H9 (cell line): ENCODE measurements at regions not wholly inside any gene's neighbourhood (a gene's known extent, or its start where the extent isn't known, plus 50 kb on each side); places are given as distances from the start of the nearest gene placed in this dataset.

Source experiments
- DNase-seq: peaks from one replicate; pipeline ENCODE4 v3.0.0-alpha.2; 2017
- H2AFZ ChIP-seq: one replicate; pipeline ENCODE4 v1.6.1; 2013; ENCODE audit warnings: mild to moderate bottlenecking, low read length, control low read depth, moderate library complexity
- H2AK5ac ChIP-seq: 2 replicates; pipeline ENCODE4 v1.6.1; 2013; ENCODE audit warnings: low read length, control low read depth, mixed read lengths; ENCODE audit not compliant: insufficient read length
- H2BK120ac ChIP-seq: one replicate; pipeline ENCODE4 v1.6.1; 2013; ENCODE audit warnings: low read depth, mild to moderate bottlenecking, low read length, control low read depth, inconsistent platforms; ENCODE audit not compliant: poor library complexity, severe bottlenecking
- H2BK12ac ChIP-seq: 2 replicates; pipeline ENCODE4 v1.6.1; 2013; ENCODE audit warnings: low read length, control low read depth, mixed read lengths, low read depth; ENCODE audit not compliant: insufficient read length
- H2BK15ac ChIP-seq: 2 replicates; pipeline ENCODE4 v1.6.1; 2013; ENCODE audit warnings: low read depth, low read length, control low read depth
- H2BK20ac ChIP-seq: one replicate; pipeline ENCODE4 v1.6.1; 2013; ENCODE audit warnings: low read depth, mild to moderate bottlenecking, low read length, control low read depth, inconsistent platforms; ENCODE audit not compliant: poor library complexity, severe bottlenecking
- H2BK5ac ChIP-seq: 2 replicates; pipeline ENCODE4 v1.6.1; 2013; ENCODE audit warnings: low read length, control low read depth, mixed read lengths; ENCODE audit not compliant: insufficient read length
- H3K14ac ChIP-seq: 2 replicates; pipeline ENCODE4 v1.6.1; 2013; ENCODE audit warnings: low read length, control low read depth; ENCODE audit not compliant: insufficient read depth
- H3K18ac ChIP-seq: 2 replicates; pipeline ENCODE4 v1.6.1; 2013; ENCODE audit warnings: low read depth, mild to moderate bottlenecking, mixed read lengths, low read length, control low read depth; ENCODE audit not compliant: insufficient read length
- H3K23ac ChIP-seq: 2 replicates; pipeline ENCODE4 v1.6.1; 2013; ENCODE audit warnings: low read length, control low read depth, mixed read lengths, low read depth; ENCODE audit not compliant: insufficient read length
- H3K23me2 ChIP-seq: 2 replicates; pipeline ENCODE4 v1.6.1; 2013; ENCODE audit warnings: low read depth, mild to moderate bottlenecking, mixed read lengths, low read length, control low read depth; ENCODE audit not compliant: insufficient read length, poor library complexity, severe bottlenecking
- H3K27ac ChIP-seq: 2 replicates; pipeline ENCODE4 v1.5.1; 2013; ENCODE audit warnings: low read length, control low read depth, mixed read lengths, low read depth; ENCODE audit not compliant: insufficient read length
- H3K27me3 ChIP-seq: 2 replicates; pipeline ENCODE4 v1.6.1; 2013; ENCODE audit warnings: low read length, control low read depth, inconsistent platforms; ENCODE audit not compliant: insufficient read depth
- H3K4ac ChIP-seq: 2 replicates; pipeline ENCODE4 v1.6.1; 2013; ENCODE audit warnings: low read depth, mild to moderate bottlenecking, control low read depth, inconsistent platforms, low read length, moderate library complexity
- H3K4me1 ChIP-seq: 2 replicates; pipeline ENCODE4 v1.6.1; 2013; ENCODE audit warnings: low read length, control low read depth, inconsistent platforms; ENCODE audit not compliant: insufficient read depth
- H3K4me2 ChIP-seq: 2 replicates; pipeline ENCODE4 v1.6.1; 2013; ENCODE audit warnings: low read length, control low read depth, mixed read lengths; ENCODE audit not compliant: insufficient read length, insufficient read depth
- H3K56ac ChIP-seq: 2 replicates; pipeline ENCODE4 v1.6.1; 2013; ENCODE audit warnings: low read depth, mild to moderate bottlenecking, mixed read lengths, low read length, control low read depth; ENCODE audit not compliant: insufficient read length
- H3K79me1 ChIP-seq: 2 replicates; pipeline ENCODE4 v1.6.1; 2013; ENCODE audit warnings: low read depth, mild to moderate bottlenecking, moderate library complexity, low read length, control low read depth, inconsistent platforms; ENCODE audit not compliant: insufficient read depth, poor library complexity, severe bottlenecking
- H3K79me2 ChIP-seq: 2 replicates; pipeline ENCODE4 v1.6.1; 2013; ENCODE audit warnings: low read length, control low read depth, inconsistent platforms; ENCODE audit not compliant: insufficient read depth
- H3K9ac ChIP-seq: 2 replicates; pipeline ENCODE4 v1.6.1; 2013; ENCODE audit warnings: low read length, control low read depth, mixed read lengths; ENCODE audit not compliant: insufficient read length; ENCODE audit errors: extremely low read depth
- H3K9me3 ChIP-seq: one replicate; pipeline ENCODE4 v1.6.1; 2013; ENCODE audit warnings: low read depth, low read length, inconsistent platforms; ENCODE audit not compliant: control insufficient read depth
- H3T11ph ChIP-seq: one replicate; pipeline ENCODE4 v1.6.1; 2013; ENCODE audit warnings: mild to moderate bottlenecking, low read length, control low read depth, inconsistent platforms
- H4K20me1 ChIP-seq: one replicate; pipeline ENCODE4 v1.6.1; 2013; ENCODE audit not compliant: control insufficient read depth, insufficient read length, insufficient read depth
- H4K5ac ChIP-seq: 2 replicates; pipeline ENCODE4 v1.6.1; 2013; ENCODE audit warnings: low read depth, mild to moderate bottlenecking, mixed read lengths, low read length, control low read depth; ENCODE audit not compliant: insufficient read length
- H4K8ac ChIP-seq: replicated peaks from 2 replicates; pipeline ENCODE4 v1.6.1; 2013; ENCODE audit warnings: low read length, control low read depth, mixed read lengths, low read depth; ENCODE audit not compliant: insufficient read length
- H4K91ac ChIP-seq: 2 replicates; pipeline ENCODE4 v1.6.1; 2013; ENCODE audit warnings: low read depth, mild to moderate bottlenecking, moderate library complexity, mixed read lengths, low read length, control low read depth; ENCODE audit not compliant: insufficient read length
- H3K27ac Mint-ChIP-seq, 3 experiments: 2 replicates in 2 of 3; 3 replicates in 1 of 3; pipeline ENCODE4 v1.8.0; 2020 to 2021; ENCODE audit warnings: mixed read lengths in 3 of 3, mild to moderate bottlenecking in 1 of 3, moderate library complexity in 1 of 3
- H3K27me3 Mint-ChIP-seq: 2 replicates; pipeline ENCODE4 v1.8.0; 2021; ENCODE audit warnings: low read depth, mild to moderate bottlenecking, moderate library complexity, mixed read lengths
- H3K36me3 Mint-ChIP-seq, 3 experiments: 2 replicates in 2 of 3; 3 replicates in 1 of 3; pipeline ENCODE4 v1.8.0; 2020 to 2021; ENCODE audit warnings: low read depth in 3 of 3, mixed read lengths in 3 of 3; ENCODE audit not compliant: insufficient read depth in 1 of 3
- H3K4me1 Mint-ChIP-seq, 2 experiments: 2 replicates each; pipeline ENCODE4 v1.8.0; 2020; ENCODE audit warnings: mixed read lengths in 2 of 2
- H3K4me3 Mint-ChIP-seq, 2 experiments: 2 replicates in 1 of 2; 3 replicates in 1 of 2; pipeline ENCODE4 v1.8.0; 2020 to 2021; ENCODE audit warnings: mild to moderate bottlenecking in 2 of 2, mixed read lengths in 2 of 2, moderate library complexity in 1 of 2
- H3K9me3 Mint-ChIP-seq, 2 experiments: 2 replicates in 1 of 2; 3 replicates in 1 of 2; pipeline ENCODE4 v1.8.0; 2020; ENCODE audit warnings: mild to moderate bottlenecking in 2 of 2, mixed read lengths in 2 of 2, moderate library complexity in 1 of 2
- CTCF ChIP-seq: fragments of 200-600 bp; sonication (generic); conservative IDR thresholded peaks from 3 replicates; pipeline ENCODE4 v1.8.0; 2021; ENCODE audit warnings: antibody characterized with exemption, mild to moderate bottlenecking
- WGBS: extraction: QIAGEN DNeasy Blood & Tissue Kit; methylation state at CpG from one replicate; pipeline ENCODE4 v1.1.7; 2013; ENCODE audit warnings: missing lambda C conversion rate, low lambda C conversion rate, mixed read lengths; ENCODE audit not compliant: insufficient read length; ENCODE audit errors: extremely low coverage; 5-methylcytosine and 5-hydroxymethylcytosine counted together

GRCh38 chr6:147734151-147734550 lies 225.7 kb downstream of the SAMD5 start:
- H3K23me2 ChIP-seq: no peaks in the 10 kb centered on the region
- no peak overlapping the region for H3K4me2 ChIP-seq
- no peak overlapping the region for H3K23ac ChIP-seq
- no peak overlapping the region for H3K4ac ChIP-seq
- H3K18ac ChIP-seq: no peak overlapping the region
- H2BK20ac ChIP-seq: no peak overlapping the region
- H3K9ac ChIP-seq: no peak overlapping the region
- no peaks in the 10 kb centered on the region for H3K27me3 ChIP-seq
- H3K56ac ChIP-seq: no peak overlapping the region
- H3K79me1 ChIP-seq: no peaks in the 10 kb centered on the region
- H2AFZ ChIP-seq: no peak overlapping the region
- WGBS: no CpG with 5 or more reads among the region's 8 CpGs
- DNase-seq: no peak
- H3K4me3 Mint-ChIP-seq: no peak overlapping the region
- peaks cover 6 to 8% of the 10 kb centered on the region in 2 experiments; a peak in 3 of 4 replicates for H3K4me1 Mint-ChIP-seq
- no peak overlapping the region for H2BK15ac ChIP-seq
- H4K91ac ChIP-seq: no peak overlapping the region
- no peaks in the 10 kb centered on the region for H3K4me1 ChIP-seq
- no peak overlapping the region for H2BK12ac ChIP-seq
- no peaks in the 10 kb centered on the region for H3K79me2 ChIP-seq
- peaks cover 1% of the 10 kb centered on the region; the same call in 1 of the 2 replicates for H3K27me3 Mint-ChIP-seq
- H3T11ph ChIP-seq: no peak overlapping the region
- H3K36me3 Mint-ChIP-seq: no peaks in the 10 kb centered on the region
- H2AK5ac ChIP-seq: no peak overlapping the region
- no peaks in the 10 kb centered on the region for H3K9me3 ChIP-seq
- H4K5ac ChIP-seq: no peak overlapping the region
- H2BK5ac ChIP-seq: no peak overlapping the region
- no peak overlapping the region for H3K27ac Mint-ChIP-seq
- H4K20me1 ChIP-seq: no peaks in the 10 kb centered on the region
- no peaks in the 10 kb centered on the region for H3K9me3 Mint-ChIP-seq
- H3K27ac ChIP-seq: no peak overlapping the region
- no peak overlapping the region for H2BK120ac ChIP-seq
- no peak for TF ChIP-seq CTCF
- H4K8ac ChIP-seq: no peak overlapping the region
- H3K14ac ChIP-seq: no peak overlapping the region
